Stimulated activated CD4-positive, alpha-beta T cell treated with anti-CD3 and anti-CD28 coated beads, Interleukin-12 subunit alpha, Interleukin-12 subunit beta, amount 100 ng/mL, for 24 hours (primary cell): ENCODE measurements at regions not wholly inside any gene's neighbourhood (a gene's known extent, or its start where the extent isn't known, plus 50 kb on each side); places are given as distances from the start of the nearest gene placed in this dataset.
"Not testable (repeated sequence)": the region's sequence is repeated elsewhere in the genome, so short reads cannot be mapped to it uniquely, and the experiment has no call there.

Source experiments
- DNase-seq, 2 experiments: peaks; one replicate each; pipeline ENCODE4 v3.0.0-alpha.2; 2020; ENCODE audit warnings: low read depth in 2 of 2

- DNase-seq = not testable (repeated sequence)
Measured at GRCh38 chr13:18665124-18665523, 516.5 kb downstream of the TUBA3C start.

GRCh38 chr13:18663222-18663621 is 518.4 kb downstream of the TUBA3C start:
- not testable (repeated sequence) for DNase-seq

GRCh38 chr13:18643644-18644172 is 537.9 kb downstream of the TUBA3C start:
- peak in 1 of 2 experiments; percentile 9 for DNase-seq

GRCh38 chr13:18628928-18629327 is 552.7 kb downstream of the TUBA3C start:
- not testable (repeated sequence) for DNase-seq

- no peak for DNase-seq
Measured at GRCh38 chr13:18628428-18628827, 553.2 kb downstream of the TUBA3C start.

GRCh38 chr13:18624061-18624460 is 557.6 kb downstream of the TUBA3C start:
- not testable (repeated sequence) for DNase-seq

- DNase-seq = not testable (repeated sequence)
Measured at GRCh38 chr13:18618442-18618841, 563.2 kb downstream of the TUBA3C start.

GRCh38 chr13:18610476-18610875 is 571.1 kb downstream of the TUBA3C start:
- not testable (repeated sequence) for DNase-seq

- not testable (repeated sequence) for DNase-seq
Measured at GRCh38 chr13:18609371-18609770, 572.3 kb downstream of the TUBA3C start.

GRCh38 chr13:18608851-18609250 is 572.8 kb downstream of the TUBA3C start:
- not testable (repeated sequence) for DNase-seq

- DNase-seq = not testable (repeated sequence)
Measured at GRCh38 chr13:18600366-18600765, 581.3 kb downstream of the TUBA3C start.

- peak in 1 of 2 experiments; percentile 1 for DNase-seq
Measured at GRCh38 chr13:18599791-18600211, 581.8 kb downstream of the TUBA3C start.

GRCh38 chr13:18598543-18598942 is 583.1 kb downstream of the TUBA3C start:
- not testable (repeated sequence) for DNase-seq

- not testable (repeated sequence) for DNase-seq
Measured at GRCh38 chr13:18597940-18598339, 583.7 kb downstream of the TUBA3C start.

GRCh38 chr13:18577103-18577502 is 604.5 kb downstream of the TUBA3C start:
- not testable (repeated sequence) for DNase-seq

GRCh38 chr13:18567890-18568289 is 613.7 kb downstream of the TUBA3C start:
- not testable (repeated sequence) for DNase-seq
